SK-N-SH (cell line): ENCODE measurements at regions not wholly inside any gene's neighbourhood (a gene's known extent, or its start where the extent isn't known, plus 50 kb on each side); places are given as distances from the start of the nearest gene placed in this dataset.

Experiments used
- CTCF ChIA-PET: fragments of 300-600, 350-600 bp; formaldehyde crosslinking; extraction: SDS; loops from one replicate; lab custom pipeline; 2021; lab: Yijun Ruan, JAX
- POLR2A ChIA-PET: fragments of 350-600 bp; sonication (Branson Sonifier 250); formaldehyde crosslinking; extraction: SDS; loops from one replicate; lab custom pipeline; 2020; ENCODE audit warnings: antibody characterized with exemption, inconsistent platforms; lab: Yijun Ruan, JAX
- DNase-seq: peaks from one replicate; pipeline ENCODE4 v3.0.0; 2012
- H2AFZ ChIP-seq: fragments of 200-600 bp; sonication (generic); 2 replicates; pipeline ENCODE4 v1.8.1; 2016; ENCODE audit warnings: antibody characterized with exemption, mild to moderate bottlenecking, low read depth
- H3F3A ChIP-seq: fragments of 200-600 bp; sonication (generic); replicated peaks from 2 replicates; pipeline ENCODE3; 2016; ENCODE audit warnings: antibody characterized with exemption, mild to moderate bottlenecking; ENCODE audit not compliant: insufficient read depth
- H3K27ac ChIP-seq, 2 experiments: fragments of 200-500 bp in 1 of 2; fragments of 200-600 bp in 1 of 2; sonication (Bioruptor generic) in 1 of 2; sonication (generic), shearing (Covaris generic) in 1 of 2; 2 replicates each; pipeline versions ENCODE4 v1.5.1 to v1.6.1; 2014 to 2016; ENCODE audit warnings: low read depth in 2 of 2, inconsistent platforms in 1 of 2, low read length in 1 of 2, mild to moderate bottlenecking in 1 of 2, mixed read lengths in 1 of 2
- H3K27me3 ChIP-seq: fragments of 200-600 bp; sonication (generic), shearing (Covaris generic); 2 replicates; pipeline ENCODE4 v1.6.1; 2016; ENCODE audit warnings: mixed run types; ENCODE audit not compliant: insufficient read depth
- H3K36me3 ChIP-seq, 2 experiments: fragments of 200-500 bp in 1 of 2; fragments of 200-600 bp in 1 of 2; sonication (Bioruptor generic) in 1 of 2; sonication (generic) in 1 of 2; replicated peaks in 1 of 2; 2 replicates each; pipeline versions ENCODE3 to v1.5.1; 2014 to 2016; ENCODE audit warnings: low read length in 1 of 2, mild to moderate bottlenecking in 1 of 2; ENCODE audit not compliant: insufficient read depth in 2 of 2, control insufficient read depth in 1 of 2
- H3K4me1 ChIP-seq, 2 experiments: fragments of 200-500 bp in 1 of 2; fragments of 200-600 bp in 1 of 2; sonication (Bioruptor generic) in 1 of 2; sonication (generic), shearing (Covaris generic) in 1 of 2; 2 replicates each; pipeline versions ENCODE4 v1.5.1 to v1.6.1; 2014 to 2016; ENCODE audit warnings: low read depth in 1 of 2, low read length in 1 of 2, mixed run types in 1 of 2; ENCODE audit not compliant: insufficient read depth in 2 of 2, control insufficient read depth in 1 of 2
- H3K4me2 ChIP-seq: fragments of 200-600 bp; sonication (generic), shearing (Covaris generic); 2 replicates; pipeline ENCODE4 v1.6.1; 2017; ENCODE audit warnings: mixed run types
- H3K4me3 ChIP-seq, 2 experiments: fragments of 200-500 bp in 1 of 2; fragments of 200-600 bp in 1 of 2; sonication (Bioruptor generic) in 1 of 2; sonication (generic), shearing (Covaris generic) in 1 of 2; 2 replicates each; pipeline versions ENCODE4 v1.5.1 to v1.8.1; 2014 to 2016; ENCODE audit warnings: low read depth in 2 of 2, inconsistent platforms in 1 of 2, low read length in 1 of 2, mild to moderate bottlenecking in 1 of 2, mixed read lengths in 1 of 2, moderate library complexity in 1 of 2
- H3K79me2 ChIP-seq: fragments of 200-600 bp; sonication (generic); 2 replicates; pipeline ENCODE4 v1.8.1; 2017; ENCODE audit warnings: mild to moderate bottlenecking; ENCODE audit not compliant: insufficient read depth
- H3K9ac ChIP-seq: fragments of 200-600 bp; sonication (generic); 2 replicates; pipeline ENCODE4 v1.6.1; 2017; ENCODE audit warnings: mixed run types
- H3K9me2 ChIP-seq: fragments of 200-600 bp; sonication (generic); 2 replicates; pipeline ENCODE4 v1.6.1; 2017; ENCODE audit warnings: mixed run types
- H3K9me3 ChIP-seq: fragments of 200-600 bp; sonication (generic); 2 replicates; pipeline ENCODE4 v1.6.1; 2017; ENCODE audit warnings: mixed run types, mild to moderate bottlenecking, moderate library complexity
- H4K20me1 ChIP-seq: fragments of 200-600 bp; sonication (generic); 2 replicates; pipeline ENCODE4 v1.6.1; 2017; ENCODE audit warnings: mild to moderate bottlenecking, mixed run types; ENCODE audit not compliant: insufficient read depth
- CHD2 ChIP-seq: fragments of 150-350 bp; IDR thresholded peaks from 2 replicates; pipeline ENCODE4 v1.6.1; 2018; ENCODE audit warnings: low read length; ENCODE audit not compliant: partially characterized antibody
- ELF1 ChIP-seq: IDR thresholded peaks from 2 replicates; pipeline ENCODE4 v1.4.0; 2012
- EP300 ChIP-seq, 2 experiments: IDR thresholded peaks; 2 replicates each; pipeline versions ENCODE4 v1.4.0 to v1.6.1; 2012; ENCODE audit warnings: borderline replicate concordance in 1 of 2, low read depth in 1 of 2, low read length in 1 of 2
- EZH2phosphoT487 ChIP-seq: fragments of 200-600 bp; sonication (generic); IDR thresholded peaks from 2 replicates; pipeline ENCODE4 v1.6.1; 2017; ENCODE audit warnings: low read depth, mixed run types, mild to moderate bottlenecking, antibody characterized with exemption, moderate library complexity, borderline replicate concordance
- FOSL2 ChIP-seq: IDR thresholded peaks from 2 replicates; pipeline ENCODE4 v1.4.0; 2012; ENCODE audit warnings: low read depth, mild to moderate bottlenecking, moderate library complexity, borderline replicate concordance
- FOXM1 ChIP-seq: IDR thresholded peaks from 2 replicates; pipeline ENCODE4 v1.4.0; 2012; ENCODE audit warnings: low read depth, mild to moderate bottlenecking
- JUND ChIP-seq: IDR thresholded peaks from 2 replicates; pipeline ENCODE4 v1.4.0; 2012
- MXI1 ChIP-seq: IDR thresholded peaks from 2 replicates; pipeline ENCODE4 v1.6.1; 2012; ENCODE audit warnings: mild to moderate bottlenecking, low read depth, low read length, improper control_type of control experiment
- RCOR1 ChIP-seq: fragments of 150-350 bp; IDR thresholded peaks from 2 replicates; pipeline ENCODE4 v1.6.1; 2017; ENCODE audit warnings: antibody characterized with exemption, low read length
- RFX5 ChIP-seq: IDR thresholded peaks from 2 replicates; pipeline ENCODE4 v1.6.1; 2012; ENCODE audit warnings: mild to moderate bottlenecking, improper control_type of control experiment, low read length
- SIN3A ChIP-seq: IDR thresholded peaks from 2 replicates; pipeline ENCODE4 v1.6.1; 2012; ENCODE audit warnings: low read depth, mild to moderate bottlenecking, low read length, moderate library complexity, borderline replicate concordance
- TCF12 ChIP-seq: IDR thresholded peaks from 2 replicates; pipeline ENCODE4 v1.4.0; 2012
- TEAD4 ChIP-seq: IDR thresholded peaks from 2 replicates; pipeline ENCODE4 v1.4.0; 2012; ENCODE audit warnings: mild to moderate bottlenecking, borderline replicate concordance; ENCODE audit not compliant: insufficient read depth
- WGBS: methylation state at CpG from one replicate; pipeline ENCODE4 v1.1.6; 2017; ENCODE audit warnings: low lambda C conversion rate; 5-methylcytosine and 5-hydroxymethylcytosine counted together
- TF ChIP-seq, protein P1 (sequence below): IDR thresholded peaks from 2 replicates; pipeline ENCODE4; 2012
- TF ChIP-seq, protein P2 (sequence below): IDR thresholded peaks from 2 replicates; pipeline ENCODE4 v1.4.0; 2012; ENCODE audit warnings: low read depth, borderline replicate concordance
- TF ChIP-seq, protein P3 (sequence below): IDR thresholded peaks from 2 replicates; pipeline ENCODE4 v1.6.1; 2012; ENCODE audit warnings: mild to moderate bottlenecking, low read depth, low read length, moderate library complexity
- TF ChIP-seq, protein P4 (sequence below): fragments of 200-600 bp; sonication (generic); IDR thresholded peaks from 2 replicates; pipeline ENCODE4 v1.6.1; 2017; ENCODE audit warnings: antibody characterized with exemption, mild to moderate bottlenecking, moderate library complexity

DNA sequence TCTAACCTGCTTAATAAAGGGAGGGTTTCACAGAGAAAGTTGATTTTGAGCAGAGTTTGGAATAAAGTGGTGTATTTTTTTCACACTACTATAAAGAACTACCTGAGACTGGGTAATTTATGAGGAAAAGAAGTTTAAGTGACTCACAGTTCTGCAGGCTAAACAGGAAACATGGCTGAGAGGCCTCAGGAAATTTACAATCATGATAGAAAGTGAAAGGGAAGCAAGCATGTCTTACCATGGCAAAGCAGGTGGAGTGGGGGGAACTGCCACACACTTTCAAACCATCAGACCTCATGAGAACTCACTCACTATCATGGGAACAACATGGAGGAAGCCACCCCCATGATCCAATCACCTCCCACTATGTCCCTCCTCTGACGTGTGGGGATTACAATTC lies 546.7 kb downstream of the EPHA4 start:
- POLR2A ChIA-PET: no interaction called here
- Histone ChIP-seq H3K9me2 (no peaks in the 10 kb centered on the region), H3K4me3 (no peak overlapping the region), H3K4me1 (no peaks in the 10 kb centered on the region), H3K4me2 (no peak overlapping the region), H3K36me3 (no peaks in the 10 kb centered on the region), H4K20me1 (no peaks in the 10 kb centered on the region), H3K27ac (no peak overlapping the region), H3K27me3 (no peaks in the 10 kb centered on the region), H3F3A (no peaks in the 10 kb centered on the region), H3K9me3 (no peaks in the 10 kb centered on the region), H2AFZ (no peak overlapping the region)
- TF ChIP-seq CHD2 (no peak), ELF1 (no peak), RCOR1 (no peak), TCF12 (no peak), SIN3A (no peak), RFX5 (no peak), EP300 (IDR thresholded peaks at IDR 0.05; ENCODE audit: borderline replicate concordance in 1 of 2, low read depth in 1 of 2, low read length in 1 of 2) (no peak), TEAD4 (no peak), JUND (no peak), MXI1 (no peak), EZH2phosphoT487 (no peak), FOSL2 (no peak), FOXM1 (no peak)
- TF ChIP-seq, protein P1, sequence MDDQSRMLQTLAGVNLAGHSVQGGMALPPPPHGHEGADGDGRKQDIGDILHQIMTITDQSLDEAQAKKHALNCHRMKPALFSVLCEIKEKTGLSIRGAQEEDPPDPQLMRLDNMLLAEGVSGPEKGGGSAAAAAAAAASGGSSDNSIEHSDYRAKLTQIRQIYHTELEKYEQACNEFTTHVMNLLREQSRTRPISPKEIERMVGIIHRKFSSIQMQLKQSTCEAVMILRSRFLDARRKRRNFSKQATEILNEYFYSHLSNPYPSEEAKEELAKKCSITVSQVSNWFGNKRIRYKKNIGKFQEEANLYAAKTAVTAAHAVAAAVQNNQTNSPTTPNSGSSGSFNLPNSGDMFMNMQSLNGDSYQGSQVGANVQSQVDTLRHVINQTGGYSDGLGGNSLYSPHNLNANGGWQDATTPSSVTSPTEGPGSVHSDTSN: no peak
- TF ChIP-seq, protein P2, sequence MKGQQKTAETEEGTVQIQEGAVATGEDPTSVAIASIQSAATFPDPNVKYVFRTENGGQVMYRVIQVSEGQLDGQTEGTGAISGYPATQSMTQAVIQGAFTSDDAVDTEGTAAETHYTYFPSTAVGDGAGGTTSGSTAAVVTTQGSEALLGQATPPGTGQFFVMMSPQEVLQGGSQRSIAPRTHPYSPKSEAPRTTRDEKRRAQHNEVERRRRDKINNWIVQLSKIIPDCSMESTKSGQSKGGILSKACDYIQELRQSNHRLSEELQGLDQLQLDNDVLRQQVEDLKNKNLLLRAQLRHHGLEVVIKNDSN: no peak
- TF ChIP-seq, protein P3, sequence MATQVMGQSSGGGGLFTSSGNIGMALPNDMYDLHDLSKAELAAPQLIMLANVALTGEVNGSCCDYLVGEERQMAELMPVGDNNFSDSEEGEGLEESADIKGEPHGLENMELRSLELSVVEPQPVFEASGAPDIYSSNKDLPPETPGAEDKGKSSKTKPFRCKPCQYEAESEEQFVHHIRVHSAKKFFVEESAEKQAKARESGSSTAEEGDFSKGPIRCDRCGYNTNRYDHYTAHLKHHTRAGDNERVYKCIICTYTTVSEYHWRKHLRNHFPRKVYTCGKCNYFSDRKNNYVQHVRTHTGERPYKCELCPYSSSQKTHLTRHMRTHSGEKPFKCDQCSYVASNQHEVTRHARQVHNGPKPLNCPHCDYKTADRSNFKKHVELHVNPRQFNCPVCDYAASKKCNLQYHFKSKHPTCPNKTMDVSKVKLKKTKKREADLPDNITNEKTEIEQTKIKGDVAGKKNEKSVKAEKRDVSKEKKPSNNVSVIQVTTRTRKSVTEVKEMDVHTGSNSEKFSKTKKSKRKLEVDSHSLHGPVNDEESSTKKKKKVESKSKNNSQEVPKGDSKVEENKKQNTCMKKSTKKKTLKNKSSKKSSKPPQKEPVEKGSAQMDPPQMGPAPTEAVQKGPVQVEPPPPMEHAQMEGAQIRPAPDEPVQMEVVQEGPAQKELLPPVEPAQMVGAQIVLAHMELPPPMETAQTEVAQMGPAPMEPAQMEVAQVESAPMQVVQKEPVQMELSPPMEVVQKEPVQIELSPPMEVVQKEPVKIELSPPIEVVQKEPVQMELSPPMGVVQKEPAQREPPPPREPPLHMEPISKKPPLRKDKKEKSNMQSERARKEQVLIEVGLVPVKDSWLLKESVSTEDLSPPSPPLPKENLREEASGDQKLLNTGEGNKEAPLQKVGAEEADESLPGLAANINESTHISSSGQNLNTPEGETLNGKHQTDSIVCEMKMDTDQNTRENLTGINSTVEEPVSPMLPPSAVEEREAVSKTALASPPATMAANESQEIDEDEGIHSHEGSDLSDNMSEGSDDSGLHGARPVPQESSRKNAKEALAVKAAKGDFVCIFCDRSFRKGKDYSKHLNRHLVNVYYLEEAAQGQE: no peak
- TF ChIP-seq, protein P4, sequence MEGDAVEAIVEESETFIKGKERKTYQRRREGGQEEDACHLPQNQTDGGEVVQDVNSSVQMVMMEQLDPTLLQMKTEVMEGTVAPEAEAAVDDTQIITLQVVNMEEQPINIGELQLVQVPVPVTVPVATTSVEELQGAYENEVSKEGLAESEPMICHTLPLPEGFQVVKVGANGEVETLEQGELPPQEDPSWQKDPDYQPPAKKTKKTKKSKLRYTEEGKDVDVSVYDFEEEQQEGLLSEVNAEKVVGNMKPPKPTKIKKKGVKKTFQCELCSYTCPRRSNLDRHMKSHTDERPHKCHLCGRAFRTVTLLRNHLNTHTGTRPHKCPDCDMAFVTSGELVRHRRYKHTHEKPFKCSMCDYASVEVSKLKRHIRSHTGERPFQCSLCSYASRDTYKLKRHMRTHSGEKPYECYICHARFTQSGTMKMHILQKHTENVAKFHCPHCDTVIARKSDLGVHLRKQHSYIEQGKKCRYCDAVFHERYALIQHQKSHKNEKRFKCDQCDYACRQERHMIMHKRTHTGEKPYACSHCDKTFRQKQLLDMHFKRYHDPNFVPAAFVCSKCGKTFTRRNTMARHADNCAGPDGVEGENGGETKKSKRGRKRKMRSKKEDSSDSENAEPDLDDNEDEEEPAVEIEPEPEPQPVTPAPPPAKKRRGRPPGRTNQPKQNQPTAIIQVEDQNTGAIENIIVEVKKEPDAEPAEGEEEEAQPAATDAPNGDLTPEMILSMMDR: no peak
- TF ChIP-seq, all 33 proteins: peak for 0
- DNase-seq: no peak
- Histone ChIP-seq H3K79me2 (no peaks in the 10 kb centered on the region), H3K9ac (no peak overlapping the region)
- CTCF ChIA-PET: no interaction called here
- WGBS: 0% methylated on average over 1 of the region's 1 CpG
